MM.1S (cell line): ENCODE measurements at regions not wholly inside any gene's neighbourhood (a gene's known extent, or its start where the extent isn't known, plus 50 kb on each side); places are given as distances from the start of the nearest gene placed in this dataset.

Source experiments
- DNase-seq: peaks from one replicate; pipeline ENCODE4 v3.0.0-alpha.2; 2015
- H2AFZ ChIP-seq: fragments of 300-600 bp; sonication (generic); 2 replicates; pipeline ENCODE4 v1.6.0; 2016; ENCODE audit warnings: antibody characterized with exemption, low read length
- H3F3A ChIP-seq: fragments of 300-600 bp; sonication (generic); 2 replicates; pipeline ENCODE4 v1.6.1; 2016; ENCODE audit warnings: mild to moderate bottlenecking, antibody characterized with exemption, low read length, moderate library complexity, mixed read lengths; ENCODE audit not compliant: insufficient read depth
- H3K27ac ChIP-seq: fragments of 300-600 bp; sonication (generic); 2 replicates; pipeline ENCODE4 v1.5.1; 2016; ENCODE audit warnings: mild to moderate bottlenecking, low read length
- H3K27me3 ChIP-seq: fragments of 300-600 bp; sonication (generic); replicated peaks from 2 replicates; pipeline ENCODE4 v1.6.0; 2016; ENCODE audit warnings: low read length; ENCODE audit not compliant: insufficient read depth
- H3K36me3 ChIP-seq: fragments of 300-600 bp; sonication (generic); replicated peaks from 2 replicates; pipeline ENCODE4 v1.6.1; 2016; ENCODE audit warnings: mild to moderate bottlenecking, low read length, mixed read lengths; ENCODE audit not compliant: insufficient read depth
- H3K4me1 ChIP-seq: fragments of 300-600 bp; sonication (generic); 2 replicates; pipeline ENCODE4 v1.6.1; 2016; ENCODE audit warnings: low read length, mixed read lengths
- H3K4me2 ChIP-seq: fragments of 300-600 bp; sonication (generic); 2 replicates; pipeline ENCODE4 v1.6.0; 2016; ENCODE audit warnings: low read depth, low read length
- H3K4me3 ChIP-seq: fragments of 300-600 bp; sonication (generic); 2 replicates; pipeline ENCODE4 v1.5.1; 2016; ENCODE audit warnings: low read length, mixed read lengths
- H3K79me2 ChIP-seq: fragments of 300-600 bp; sonication (generic); 2 replicates; pipeline ENCODE4 v1.6.1; 2016; ENCODE audit warnings: mixed run types, low read length, mixed read lengths
- H3K9ac ChIP-seq: fragments of 300-600 bp; sonication (generic); 2 replicates; pipeline ENCODE4 v1.6.1; 2016; ENCODE audit warnings: low read length, mixed read lengths
- H3K9me2 ChIP-seq: fragments of 300-600 bp; sonication (generic); replicated peaks from 2 replicates; pipeline ENCODE4 v1.6.1; 2016; ENCODE audit warnings: mild to moderate bottlenecking, low read length, mixed read lengths; ENCODE audit not compliant: insufficient read depth
- H3K9me3 ChIP-seq: fragments of 300-600 bp; sonication (generic); replicated peaks from 2 replicates; pipeline ENCODE4 v1.6.1; 2016; ENCODE audit warnings: mild to moderate bottlenecking, low read length, mixed read lengths; ENCODE audit not compliant: insufficient read depth
- H4K20me1 ChIP-seq: fragments of 300-600 bp; sonication (generic); 2 replicates; pipeline ENCODE4 v1.6.1; 2016; ENCODE audit warnings: mild to moderate bottlenecking, low read length, moderate library complexity, mixed read lengths; ENCODE audit not compliant: insufficient read depth
- CTCF ChIP-seq: fragments of 300-600 bp; sonication (generic); IDR thresholded peaks from 2 replicates; pipeline ENCODE4 v1.5.1; 2016; ENCODE audit warnings: antibody characterized with exemption, low read length, mixed read lengths
- EZH2 ChIP-seq: fragments of 300-600 bp; sonication (generic); optimal IDR thresholded peaks from 2 replicates; pipeline ENCODE3; 2017; ENCODE audit warnings: low read depth, mild to moderate bottlenecking, antibody characterized with exemption, low read length, mixed read lengths
- EZH2phosphoT487 ChIP-seq: fragments of 300-600 bp; sonication (generic); IDR thresholded peaks from 2 replicates; pipeline ENCODE4 v1.6.1; 2018; ENCODE audit warnings: antibody characterized with exemption, low read length

- no peaks in the 10 kb centered on the region for H3K4me1 ChIP-seq
- H3K9me3 ChIP-seq: no peaks in the 10 kb centered on the region
- TF ChIP-seq EZH2phosphoT487 (no peak), EZH2 (no peak), CTCF (no peak)
- no peak overlapping the region for H3K4me2 ChIP-seq
- H2AFZ ChIP-seq: no peak overlapping the region
- no peaks in the 10 kb centered on the region for H4K20me1 ChIP-seq
- H3K36me3 ChIP-seq: no peaks in the 10 kb centered on the region
- H3K9me2 ChIP-seq: no peaks in the 10 kb centered on the region
- H3K4me3 ChIP-seq: no peak overlapping the region
- H3F3A ChIP-seq: no peaks in the 10 kb centered on the region
- H3K9ac ChIP-seq: no peak overlapping the region
- H3K27ac ChIP-seq: no peak overlapping the region
- H3K79me2 ChIP-seq: no peaks in the 10 kb centered on the region
- peak; percentile 18 for DNase-seq
- H3K27me3 ChIP-seq: no peaks in the 10 kb centered on the region
These were observed 329.1 kb upstream of the MAD2L1 start for GRCh38 chr4:120395746-120396145.

- Histone ChIP-seq H2AFZ (no peak overlapping the region), H3K27me3 (no peaks in the 10 kb centered on the region), H4K20me1 (no peaks in the 10 kb centered on the region), H3F3A (no peaks in the 10 kb centered on the region), H3K9me3 (no peaks in the 10 kb centered on the region), H3K4me2 (no peak overlapping the region), H3K9ac (no peak overlapping the region), H3K4me1 (no peaks in the 10 kb centered on the region), H3K27ac (no peak overlapping the region), H3K4me3 (no peak overlapping the region), H3K36me3 (no peaks in the 10 kb centered on the region), H3K9me2 (no peaks in the 10 kb centered on the region), H3K79me2 (no peaks in the 10 kb centered on the region)
- DNase-seq: no peak
- no peak for TF ChIP-seq EZH2phosphoT487
These were observed 289.2 kb upstream of the MAD2L1 start for GRCh38 chr4:120355881-120356280.

- TF ChIP-seq CTCF (no peak), EZH2 (no peak), EZH2phosphoT487 (no peak)
- Histone ChIP-seq H3K4me3 (no peak overlapping the region), H3K27me3 (no peaks in the 10 kb centered on the region), H3K4me1 (no peaks in the 10 kb centered on the region), H3F3A (no peaks in the 10 kb centered on the region), H3K9ac (no peak overlapping the region), H4K20me1 (no peaks in the 10 kb centered on the region), H3K4me2 (no peak overlapping the region), H3K27ac (no peak overlapping the region), H3K9me2 (no peaks in the 10 kb centered on the region), H3K9me3 (no peaks in the 10 kb centered on the region), H3K36me3 (no peaks in the 10 kb centered on the region), H3K79me2 (no peaks in the 10 kb centered on the region), H2AFZ (no peak overlapping the region)
- no peak for DNase-seq
These were observed 287.7 kb upstream of the MAD2L1 start for GRCh38 chr4:120354381-120354780.

- H3K9me2 ChIP-seq: no peaks in the 10 kb centered on the region
- H3K4me2 ChIP-seq: no peak overlapping the region
- H3K9ac ChIP-seq: no peak overlapping the region
- H3K4me3 ChIP-seq: no peak overlapping the region
- no peaks in the 10 kb centered on the region for H3K79me2 ChIP-seq
- H3K27ac ChIP-seq: no peak overlapping the region
- H3K27me3 ChIP-seq: no peaks in the 10 kb centered on the region
- TF ChIP-seq EZH2phosphoT487: no peak
- no peak for TF ChIP-seq CTCF
- no peak for TF ChIP-seq EZH2
- H3K36me3 ChIP-seq: no peaks in the 10 kb centered on the region
- no peaks in the 10 kb centered on the region for H4K20me1 ChIP-seq
- no peaks in the 10 kb centered on the region for H3F3A ChIP-seq
- H3K9me3 ChIP-seq: no peaks in the 10 kb centered on the region
- no peaks in the 10 kb centered on the region for H3K4me1 ChIP-seq
- H2AFZ ChIP-seq: no peak overlapping the region
- DNase-seq: no peak
These were observed 286.6 kb upstream of the MAD2L1 start for GRCh38 chr4:120353235-120353634.
